B cell (primary cell): ENCODE measurements at regions not wholly inside any gene's neighbourhood (a gene's known extent, or its start where the extent isn't known, plus 50 kb on each side); places are given as distances from the start of the nearest gene placed in this dataset.

Source experiments
- EZH2 ChIP-seq: IDR thresholded peaks from 2 replicates; pipeline ENCODE4 v1.6.1; 2012; ENCODE audit warnings: borderline replicate concordance, low read depth, mild to moderate bottlenecking, moderate library complexity, low read length; ENCODE audit not compliant: insufficient read depth, poor library complexity, severe bottlenecking
- TF ChIP-seq, protein P1 (sequence below): fragments of 200-600 bp; IDR thresholded peaks from one replicate; pipeline ENCODE4 v1.8.0; 2022; ENCODE audit warnings: antibody characterized with exemption, mild to moderate bottlenecking

DNA sequence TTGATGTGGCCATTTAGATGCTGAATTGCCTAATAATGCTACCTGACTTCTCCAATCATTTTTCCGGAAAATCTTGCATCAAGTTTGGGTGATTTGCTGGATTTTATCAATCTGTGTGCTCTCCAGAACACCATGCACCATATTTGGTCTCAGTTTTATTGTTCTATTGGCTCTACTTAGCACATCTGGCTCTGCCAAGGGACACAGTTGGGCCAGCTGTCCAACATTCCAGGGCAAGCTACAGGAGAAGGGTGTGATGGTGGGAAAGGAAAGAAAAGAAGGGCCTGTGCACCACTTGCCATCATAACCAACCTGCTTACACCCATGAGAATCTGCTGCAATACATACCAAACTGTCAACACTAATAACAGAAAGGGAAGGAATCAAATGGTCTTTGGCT lies 90.2 kb upstream of the NFIA start:
- TF ChIP-seq, protein P1, sequence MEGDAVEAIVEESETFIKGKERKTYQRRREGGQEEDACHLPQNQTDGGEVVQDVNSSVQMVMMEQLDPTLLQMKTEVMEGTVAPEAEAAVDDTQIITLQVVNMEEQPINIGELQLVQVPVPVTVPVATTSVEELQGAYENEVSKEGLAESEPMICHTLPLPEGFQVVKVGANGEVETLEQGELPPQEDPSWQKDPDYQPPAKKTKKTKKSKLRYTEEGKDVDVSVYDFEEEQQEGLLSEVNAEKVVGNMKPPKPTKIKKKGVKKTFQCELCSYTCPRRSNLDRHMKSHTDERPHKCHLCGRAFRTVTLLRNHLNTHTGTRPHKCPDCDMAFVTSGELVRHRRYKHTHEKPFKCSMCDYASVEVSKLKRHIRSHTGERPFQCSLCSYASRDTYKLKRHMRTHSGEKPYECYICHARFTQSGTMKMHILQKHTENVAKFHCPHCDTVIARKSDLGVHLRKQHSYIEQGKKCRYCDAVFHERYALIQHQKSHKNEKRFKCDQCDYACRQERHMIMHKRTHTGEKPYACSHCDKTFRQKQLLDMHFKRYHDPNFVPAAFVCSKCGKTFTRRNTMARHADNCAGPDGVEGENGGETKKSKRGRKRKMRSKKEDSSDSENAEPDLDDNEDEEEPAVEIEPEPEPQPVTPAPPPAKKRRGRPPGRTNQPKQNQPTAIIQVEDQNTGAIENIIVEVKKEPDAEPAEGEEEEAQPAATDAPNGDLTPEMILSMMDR, result no peak
- TF ChIP-seq EZH2, result no peak
